ENCODE measurements at regions not wholly inside any gene's neighbourhood (a gene's known extent, or its start where the extent isn't known, plus 50 kb on each side); places are given as distances from the start of the nearest gene placed in this dataset.
A peak's percentile ranks its signal among the peaks of the same experiment; 100 is the strongest.

DNA sequence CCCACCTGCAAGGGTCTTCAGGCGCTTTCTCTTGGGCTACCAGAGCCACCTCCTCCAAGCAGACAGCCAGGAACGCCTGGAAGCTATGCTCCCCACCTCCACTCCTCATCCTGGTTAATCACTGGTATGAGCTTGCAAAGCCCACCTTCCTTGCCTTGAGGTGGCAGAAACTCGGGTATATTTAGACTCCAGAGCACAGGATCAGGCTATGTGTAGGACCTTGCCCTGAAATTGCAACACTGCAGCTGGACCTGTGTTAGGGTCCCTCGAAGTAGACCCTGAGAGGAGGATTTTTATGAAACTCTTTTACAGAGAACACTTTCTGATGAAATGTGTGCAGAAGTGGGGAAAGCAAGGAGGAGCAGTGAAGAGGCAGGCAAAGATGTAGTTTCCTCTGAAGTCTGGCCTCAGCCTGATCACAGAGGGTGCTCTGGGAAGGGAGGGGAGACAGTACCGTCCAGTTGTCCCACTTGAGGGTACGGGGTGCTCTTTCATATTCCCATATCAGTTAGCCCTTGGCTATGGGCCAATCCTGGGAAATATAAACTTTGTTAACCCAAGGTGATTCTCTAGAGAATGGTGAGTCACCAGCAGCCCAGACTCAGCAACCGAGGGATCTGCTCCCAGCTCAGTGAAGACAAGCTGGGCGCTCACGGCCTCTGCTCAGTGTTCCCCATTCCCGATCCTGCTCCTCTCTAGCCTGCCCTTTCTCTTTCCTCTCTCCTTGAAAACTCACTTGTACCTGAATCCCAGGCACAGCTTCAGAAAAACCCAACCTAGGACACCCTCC, 157.9 kb downstream of the UQCRFS1 start:
- H2BK120ac ChIP-seq (ENCODE audit: low read depth, low read length): no peak overlapping the region
- no peak overlapping the region for H3K14ac ChIP-seq (ENCODE audit: low read length)
- no peak overlapping the region for H2BK12ac ChIP-seq (ENCODE audit: low read length)
- no peak overlapping the region for H3K23ac ChIP-seq (ENCODE audit: low read depth, low read length, poor library complexity)
- H3K4me3 ChIP-seq (ENCODE audit: low read length in 2 of 2): no peak overlapping the region
- H3K27ac ChIP-seq (replicated peaks; ENCODE audit: low read length): no peak overlapping the region
- H2AK5ac ChIP-seq (ENCODE audit: low read depth, low read length): no peak overlapping the region
- H3K27me3 ChIP-seq (ENCODE audit: control insufficient read depth in 3 of 3, insufficient read depth in 3 of 3, low read depth in 1 of 3, low read length in 3 of 3): no peaks in the 10 kb centered on the region
- H3K9ac ChIP-seq (ENCODE audit: low read depth, low read length, poor library complexity): no peak overlapping the region
- no peak overlapping the region for H4K91ac ChIP-seq (ENCODE audit: low read depth, low read length, poor library complexity)
- no CpG with 5 or more reads among the region's 10 CpGs for WGBS, 2 donors (ENCODE audit: extremely low coverage in 2 of 2, insufficient read length in 2 of 2, insufficient replicate concordance in 1 of 2)
- DNase-seq (ENCODE audit: low spot score): no peak
- no peak overlapping the region for H3K4ac ChIP-seq (ENCODE audit: low read length)
- no peaks in the 10 kb centered on the region for H3K79me1 ChIP-seq (ENCODE audit: low read depth, low read length)
- no peak overlapping the region for H3K18ac ChIP-seq (ENCODE audit: low read length)
- no peak overlapping the region for H3K4me2 ChIP-seq (ENCODE audit: insufficient read depth, low read length, poor library complexity, severe bottlenecking)
- no peak overlapping the region for H2BK5ac ChIP-seq (ENCODE audit: low read length)
- H2BK15ac ChIP-seq (ENCODE audit: low read length): no peak overlapping the region
- peaks cover 0 to 2% of the 10 kb centered on the region in 2 donors for H3K9me3 ChIP-seq (replicated peaks in 1 of 2; ENCODE audit: control insufficient read depth in 2 of 2, insufficient read depth in 1 of 2, low read depth in 1 of 2, low read length in 2 of 2)
- H3K36me3 ChIP-seq (replicated peaks in 1 of 2; ENCODE audit: control insufficient read depth in 2 of 2, insufficient read depth in 2 of 2, low read length in 2 of 2): no peaks in the 10 kb centered on the region
- no peak overlapping the region for H2AFZ ChIP-seq (ENCODE audit: low read length)
- no peaks in the 10 kb centered on the region for H3K4me1 ChIP-seq (ENCODE audit: control insufficient read depth in 2 of 2, insufficient read depth in 1 of 2, low read depth in 1 of 2, low read length in 2 of 2)
- no peak overlapping the region for H4K8ac ChIP-seq (ENCODE audit: low read depth, low read length)

DNA sequence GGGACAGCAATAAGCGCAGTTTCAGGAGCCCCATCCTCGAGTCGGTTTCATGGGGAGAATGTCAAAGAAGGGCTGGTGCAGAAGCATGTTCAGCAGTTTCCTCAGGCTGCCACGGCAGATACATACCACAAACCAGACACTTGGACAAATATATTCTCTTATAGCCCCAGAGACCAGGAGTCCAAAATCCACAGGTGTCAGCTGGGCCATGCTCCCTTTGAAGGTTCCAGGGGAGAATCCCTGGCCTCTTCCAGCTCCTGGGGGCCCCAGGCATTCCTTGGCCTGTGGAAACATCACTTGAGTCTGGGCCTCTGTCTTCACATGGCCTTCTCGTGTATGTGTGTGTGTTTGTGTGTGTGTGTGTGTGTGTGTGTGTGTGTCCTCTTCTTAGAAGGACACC, 164.1 kb downstream of the UQCRFS1 start:
- Histone ChIP-seq H3K14ac (ENCODE audit: low read length) (no peak overlapping the region), H2BK12ac (ENCODE audit: low read length) (no peak overlapping the region), H3K4me2 (ENCODE audit: insufficient read depth, low read length, poor library complexity, severe bottlenecking) (no peak overlapping the region), H2BK15ac (ENCODE audit: low read length) (no peak overlapping the region), H3K9ac (ENCODE audit: low read depth, low read length, poor library complexity) (no peak overlapping the region), H2AK5ac (ENCODE audit: low read depth, low read length) (no peak overlapping the region), H3K4me3 (ENCODE audit: low read length in 2 of 2) (no peak overlapping the region), H3K9me3 (replicated peaks in 1 of 2; ENCODE audit: control insufficient read depth in 2 of 2, insufficient read depth in 1 of 2, low read depth in 1 of 2, low read length in 2 of 2) (no peaks in the 10 kb centered on the region), H3K18ac (ENCODE audit: low read length) (no peak overlapping the region), H3K27me3 (ENCODE audit: control insufficient read depth in 3 of 3, insufficient read depth in 3 of 3, low read depth in 1 of 3, low read length in 3 of 3) (no peaks in the 10 kb centered on the region), H2AFZ (ENCODE audit: low read length) (no peak overlapping the region), H3K4me1 (ENCODE audit: control insufficient read depth in 2 of 2, insufficient read depth in 1 of 2, low read depth in 1 of 2, low read length in 2 of 2) (peaks cover 0 to 9% of the 10 kb centered on the region in 2 donors), H3K36me3 (replicated peaks in 1 of 2; ENCODE audit: control insufficient read depth in 2 of 2, insufficient read depth in 2 of 2, low read length in 2 of 2) (no peaks in the 10 kb centered on the region), H3K23ac (ENCODE audit: low read depth, low read length, poor library complexity) (no peak overlapping the region), H3K4ac (ENCODE audit: low read length) (no peak overlapping the region), H3K27ac (replicated peaks; ENCODE audit: low read length) (no peak overlapping the region), H2BK5ac (ENCODE audit: low read length) (no peak overlapping the region), H3K79me1 (ENCODE audit: low read depth, low read length) (no peaks in the 10 kb centered on the region), H2BK120ac (ENCODE audit: low read depth, low read length) (no peak overlapping the region), H4K8ac (ENCODE audit: low read depth, low read length) (no peak overlapping the region), H4K91ac (ENCODE audit: low read depth, low read length, poor library complexity) (no peak overlapping the region)
- no peak for DNase-seq (ENCODE audit: low spot score)
- WGBS, 2 donors (ENCODE audit: extremely low coverage in 2 of 2, insufficient read length in 2 of 2, insufficient replicate concordance in 1 of 2): no CpG with 5 or more reads among the region's 5 CpGs

DNA sequence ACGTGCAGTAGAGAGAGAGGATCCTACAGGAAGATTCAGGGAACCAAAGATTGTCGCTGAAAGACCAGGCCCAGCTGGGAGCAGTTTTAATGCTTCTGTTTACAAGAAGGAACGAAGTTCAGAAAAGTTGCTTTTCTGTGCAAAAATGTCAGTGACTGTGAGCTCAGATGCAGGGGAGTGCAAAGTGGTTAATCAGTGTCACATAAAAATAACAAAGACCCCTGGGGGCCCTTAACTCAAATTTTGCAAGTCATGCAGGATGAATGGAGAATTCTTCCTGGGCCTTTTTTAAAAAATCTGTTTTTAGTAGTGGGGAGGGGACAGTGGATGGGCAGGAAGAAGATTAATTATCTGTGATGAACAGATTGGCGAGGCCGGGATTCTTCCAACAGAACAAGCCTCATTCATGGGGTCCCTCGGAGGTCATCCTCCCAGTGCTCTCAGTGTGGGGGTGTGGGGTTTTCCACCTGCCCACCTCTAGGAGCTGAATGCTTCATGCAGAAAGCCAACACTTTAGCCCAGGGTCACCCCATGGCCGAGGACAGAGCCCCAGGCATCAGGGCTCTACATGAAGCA, 167.2 kb downstream of the UQCRFS1 start:
- H2AFZ ChIP-seq (ENCODE audit: low read length): no peak overlapping the region
- H2BK15ac ChIP-seq (ENCODE audit: low read length): no peak overlapping the region
- no peak overlapping the region for H3K14ac ChIP-seq (ENCODE audit: low read length)
- no peaks in the 10 kb centered on the region for H3K79me1 ChIP-seq (ENCODE audit: low read depth, low read length)
- no peak overlapping the region for H3K4ac ChIP-seq (ENCODE audit: low read length)
- peak overlapping the region; percentile 83 for H3K18ac ChIP-seq (ENCODE audit: low read length)
- no peak overlapping the region for H4K91ac ChIP-seq (ENCODE audit: low read depth, low read length, poor library complexity)
- no peaks in the 10 kb centered on the region for H3K36me3 ChIP-seq (replicated peaks in 1 of 2; ENCODE audit: control insufficient read depth in 2 of 2, insufficient read depth in 2 of 2, low read length in 2 of 2)
- no peak overlapping the region for H2BK5ac ChIP-seq (ENCODE audit: low read length)
- H2BK12ac ChIP-seq (ENCODE audit: low read length): no peak overlapping the region
- no peaks in the 10 kb centered on the region for H3K27me3 ChIP-seq (ENCODE audit: control insufficient read depth in 3 of 3, insufficient read depth in 3 of 3, low read depth in 1 of 3, low read length in 3 of 3)
- H3K27ac ChIP-seq (replicated peaks; ENCODE audit: low read length): no peak overlapping the region
- H3K4me1 ChIP-seq (ENCODE audit: control insufficient read depth in 2 of 2, insufficient read depth in 1 of 2, low read depth in 1 of 2, low read length in 2 of 2): peaks cover 0 to 20% of the 10 kb centered on the region in 2 donors
- H2BK120ac ChIP-seq (ENCODE audit: low read depth, low read length): no peak overlapping the region
- H3K4me3 ChIP-seq (ENCODE audit: low read length in 2 of 2): no peak overlapping the region
- no peak overlapping the region for H3K4me2 ChIP-seq (ENCODE audit: insufficient read depth, low read length, poor library complexity, severe bottlenecking)
- WGBS, 2 donors (ENCODE audit: extremely low coverage in 2 of 2, insufficient read length in 2 of 2, insufficient replicate concordance in 1 of 2): no CpG with 5 or more reads among the region's 7 CpGs
- no peak overlapping the region for H3K23ac ChIP-seq (ENCODE audit: low read depth, low read length, poor library complexity)
- H4K8ac ChIP-seq (ENCODE audit: low read depth, low read length): no peak overlapping the region
- no peaks in the 10 kb centered on the region for H3K9me3 ChIP-seq (replicated peaks in 1 of 2; ENCODE audit: control insufficient read depth in 2 of 2, insufficient read depth in 1 of 2, low read depth in 1 of 2, low read length in 2 of 2)
- peak overlapping the region; percentile 23 for H2AK5ac ChIP-seq (ENCODE audit: low read depth, low read length)
- no peak for DNase-seq (ENCODE audit: low spot score)
- H3K9ac ChIP-seq (ENCODE audit: low read depth, low read length, poor library complexity): no peak overlapping the region

DNA sequence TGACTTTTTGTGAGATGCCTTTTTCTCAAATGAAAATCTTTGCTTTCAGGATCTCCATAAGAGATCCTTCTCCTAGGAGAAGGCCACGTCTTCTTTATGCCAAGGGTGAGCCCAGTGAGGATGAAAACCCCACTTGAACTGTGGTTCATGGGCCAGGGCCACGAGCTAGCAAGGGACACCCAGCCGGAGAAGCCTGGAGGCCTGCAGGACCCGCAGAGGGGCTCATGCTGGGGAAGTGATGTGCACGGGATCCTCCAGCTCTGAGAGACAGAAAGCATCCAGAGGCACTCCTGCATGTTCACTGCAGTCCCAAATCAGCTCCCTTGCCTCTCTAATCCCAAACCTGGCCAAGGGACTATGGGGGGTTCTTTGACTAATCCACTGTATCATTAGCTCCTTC, 168.9 kb downstream of the UQCRFS1 start:
- WGBS, 2 donors (ENCODE audit: extremely low coverage in 2 of 2, insufficient read length in 2 of 2, insufficient replicate concordance in 1 of 2): no CpG with 5 or more reads among the region's 5 CpGs
- peaks cover 0 to 26% of the 10 kb centered on the region in 2 donors for H3K4me1 ChIP-seq (ENCODE audit: control insufficient read depth in 2 of 2, insufficient read depth in 1 of 2, low read depth in 1 of 2, low read length in 2 of 2)
- H4K91ac ChIP-seq (ENCODE audit: low read depth, low read length, poor library complexity): no peak overlapping the region
- H2BK5ac ChIP-seq (ENCODE audit: low read length): no peak overlapping the region
- peak overlapping the region; percentile 26 for H2BK12ac ChIP-seq (ENCODE audit: low read length)
- H4K8ac ChIP-seq (ENCODE audit: low read depth, low read length): no peak overlapping the region
- H3K4me2 ChIP-seq (ENCODE audit: insufficient read depth, low read length, poor library complexity, severe bottlenecking): no peak overlapping the region
- H2BK15ac ChIP-seq (ENCODE audit: low read length): no peak overlapping the region
- no peak for DNase-seq (ENCODE audit: low spot score)
- H3K4me3 ChIP-seq (ENCODE audit: low read length in 2 of 2): no peak overlapping the region
- no peak overlapping the region for H2BK120ac ChIP-seq (ENCODE audit: low read depth, low read length)
- no peak overlapping the region for H3K9ac ChIP-seq (ENCODE audit: low read depth, low read length, poor library complexity)
- H3K4ac ChIP-seq (ENCODE audit: low read length): no peak overlapping the region
- H3K79me1 ChIP-seq (ENCODE audit: low read depth, low read length): no peaks in the 10 kb centered on the region
- no peak overlapping the region for H3K14ac ChIP-seq (ENCODE audit: low read length)
- H3K27ac ChIP-seq (replicated peaks; ENCODE audit: low read length): no peak overlapping the region
- H3K23ac ChIP-seq (ENCODE audit: low read depth, low read length, poor library complexity): no peak overlapping the region
- H2AK5ac ChIP-seq (ENCODE audit: low read depth, low read length): peak overlapping the region; percentile 68
- H3K9me3 ChIP-seq (replicated peaks in 1 of 2; ENCODE audit: control insufficient read depth in 2 of 2, insufficient read depth in 1 of 2, low read depth in 1 of 2, low read length in 2 of 2): no peaks in the 10 kb centered on the region
- peak overlapping the region; percentile 20 for H3K18ac ChIP-seq (ENCODE audit: low read length)
- no peaks in the 10 kb centered on the region for H3K27me3 ChIP-seq (ENCODE audit: control insufficient read depth in 3 of 3, insufficient read depth in 3 of 3, low read depth in 1 of 3, low read length in 3 of 3)
- no peaks in the 10 kb centered on the region for H3K36me3 ChIP-seq (replicated peaks in 1 of 2; ENCODE audit: control insufficient read depth in 2 of 2, insufficient read depth in 2 of 2, low read length in 2 of 2)
- H2AFZ ChIP-seq (ENCODE audit: low read length): no peak overlapping the region

Data from neuronal stem cell (in vitro differentiated cells).